PC-3 (cell line): ENCODE measurements at regions not wholly inside any gene's neighbourhood (a gene's known extent, or its start where the extent isn't known, plus 50 kb on each side); places are given as distances from the start of the nearest gene placed in this dataset.

Source experiments
- ATAC-seq: fragments of 200-7000 bp; cut with Tn5 transposase; 2 replicates; pipeline ENCODE4 v1.9.1; 2020; ENCODE audit warnings: mild to moderate bottlenecking, moderate library complexity
- BruUV-seq: library from RNA; stranded (reverse); fragments of 400-500 nt; replicated peaks from 2 replicates; lab custom pipeline; 2021; lab: Mats Ljungman, UMichigan
- CTCF ChIA-PET: fragments of 300-600 bp; sonication (Branson Sonifier 250); formaldehyde crosslinking; loops from one replicate; lab custom pipeline; 2022; ENCODE audit warnings: antibody characterized with exemption; lab: Charles Lee
- POLR2A ChIA-PET: fragments of 300-600 bp; sonication (Branson Sonifier 250); formaldehyde crosslinking; loops from one replicate; lab custom pipeline; 2022; ENCODE audit warnings: antibody characterized with exemption; ENCODE audit not compliant: unreplicated experiment; lab: Charles Lee
- DNase-seq: peaks from one replicate; pipeline ENCODE4 v3.0.0-alpha.2; 2015
- H2AFZ ChIP-seq: fragments of 300-600 bp; sonication (generic); 2 replicates; pipeline ENCODE4 v1.6.0; 2016; ENCODE audit warnings: antibody characterized with exemption, low read length
- H3F3A ChIP-seq: fragments of 300-600 bp; sonication (generic); one replicate; pipeline ENCODE4 v1.6.0; 2017; ENCODE audit warnings: antibody characterized with exemption, low read length, control low read depth, mild to moderate bottlenecking; ENCODE audit not compliant: unreplicated experiment
- H3K27ac ChIP-seq: fragments of 300-600 bp; sonication (generic); 2 replicates; pipeline ENCODE4 v1.5.1; 2016; ENCODE audit warnings: mild to moderate bottlenecking, low read length
- H3K27me3 ChIP-seq: fragments of 300-600 bp; sonication (generic); 2 replicates; pipeline ENCODE4 v1.6.1; 2016; ENCODE audit warnings: low read length, mixed read lengths
- H3K36me3 ChIP-seq: fragments of 300-600 bp; sonication (generic); 2 replicates; pipeline ENCODE4 v1.6.1; 2016; ENCODE audit warnings: low read depth, mixed run types, low read length, mixed read lengths
- H3K4me1 ChIP-seq: fragments of 300-600 bp; sonication (generic); 2 replicates; pipeline ENCODE4 v1.5.1; 2016; ENCODE audit warnings: low read length; ENCODE audit not compliant: insufficient read depth
- H3K4me2 ChIP-seq: fragments of 300-600 bp; sonication (generic); 2 replicates; pipeline ENCODE4 v1.6.0; 2016; ENCODE audit warnings: low read length
- H3K4me3 ChIP-seq: fragments of 300-600 bp; sonication (generic); 2 replicates; pipeline ENCODE4 v1.5.1; 2016; ENCODE audit warnings: mild to moderate bottlenecking, low read length, mixed read lengths
- H3K79me2 ChIP-seq: fragments of 300-600 bp; sonication (generic); 2 replicates; pipeline ENCODE4 v1.6.1; 2017; ENCODE audit warnings: low read length, mixed read lengths
- H3K9ac ChIP-seq: fragments of 300-600 bp; sonication (generic); 2 replicates; pipeline ENCODE4 v1.6.0; 2016; ENCODE audit warnings: mild to moderate bottlenecking, low read length
- H3K9me2 ChIP-seq: fragments of 300-600 bp; sonication (generic); replicated peaks from 2 replicates; pipeline ENCODE4 v1.6.1; 2016; ENCODE audit warnings: mixed run types, low read length, mixed read lengths
- H3K9me3 ChIP-seq: fragments of 300-600 bp; sonication (generic); 2 replicates; pipeline ENCODE4 v1.6.1; 2016; ENCODE audit warnings: low read length, mixed read lengths
- H4K20me1 ChIP-seq: fragments of 300-600 bp; sonication (generic); 2 replicates; pipeline ENCODE4 v1.6.1; 2016; ENCODE audit warnings: low read length, mixed read lengths
- EZH2 ChIP-seq: fragments of 300-600 bp; sonication (generic); IDR thresholded peaks from one replicate; pipeline ENCODE4 v1.6.1; 2017; ENCODE audit warnings: antibody characterized with exemption, mild to moderate bottlenecking, low read length; ENCODE audit not compliant: unreplicated experiment
- EZH2phosphoT487 ChIP-seq: fragments of 300-600 bp; sonication (generic); IDR thresholded peaks from 2 replicates; pipeline ENCODE4 v1.6.1; 2018; ENCODE audit warnings: mild to moderate bottlenecking, antibody characterized with exemption, low read length, borderline replicate concordance
- intact Hi-C: fragments of 100-400 bp; cut with micrococcal nuclease; formaldehyde crosslinking; loops from 2 replicates; pipeline ENCODE4 v1.9.0; 2023
- TF ChIP-seq, protein P1 (sequence below): fragments of 300-600 bp; sonication (generic); conservative IDR thresholded peaks from 2 replicates; pipeline ENCODE4 v1.5.1; 2017; ENCODE audit warnings: antibody characterized with exemption, low read depth, mild to moderate bottlenecking, low read length

DNA sequence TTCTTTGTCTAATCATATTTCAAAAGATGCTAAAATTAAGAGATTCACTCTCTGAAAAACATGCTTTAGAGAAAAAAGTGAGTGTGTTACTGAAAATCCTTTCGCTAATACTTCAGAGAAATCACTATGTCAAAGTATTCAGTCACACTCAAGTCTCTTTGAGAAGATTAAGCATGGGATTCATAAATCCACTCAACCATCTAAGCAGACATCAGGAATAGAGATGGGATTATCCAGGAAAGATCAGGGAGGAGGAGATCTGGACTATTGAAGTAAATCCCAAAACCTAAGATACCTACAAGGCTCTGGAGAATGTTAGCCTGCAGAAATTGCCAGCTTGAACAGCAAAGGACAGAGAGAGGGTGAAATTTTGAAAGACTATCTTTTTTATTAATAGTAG, 317.2 kb upstream of the ACO1 start:
- BruUV-seq = no TSS peak
- Histone ChIP-seq H2AFZ (no peak overlapping the region), H3K9me2 (no peaks in the 10 kb centered on the region), H3K27ac (no peak overlapping the region), H3K4me3 (no peak overlapping the region), H3K4me1 (no peaks in the 10 kb centered on the region), H3K79me2 (no peaks in the 10 kb centered on the region), H3K9ac (no peak overlapping the region), H3K27me3 (no peaks in the 10 kb centered on the region), H3K36me3 (no peaks in the 10 kb centered on the region), H3F3A (no peaks in the 10 kb centered on the region), H3K4me2 (no peak overlapping the region), H3K9me3 (no peaks in the 10 kb centered on the region), H4K20me1 (no peaks in the 10 kb centered on the region)
- ATAC-seq (no peak), DNase-seq (no peak)
- intact Hi-C loops = no loop called here
- CTCF ChIA-PET = no interaction called here
- POLR2A ChIA-PET = no interaction called here
- TF ChIP-seq EZH2 (no peak), EZH2phosphoT487 (no peak)
- TF ChIP-seq, protein P1, sequence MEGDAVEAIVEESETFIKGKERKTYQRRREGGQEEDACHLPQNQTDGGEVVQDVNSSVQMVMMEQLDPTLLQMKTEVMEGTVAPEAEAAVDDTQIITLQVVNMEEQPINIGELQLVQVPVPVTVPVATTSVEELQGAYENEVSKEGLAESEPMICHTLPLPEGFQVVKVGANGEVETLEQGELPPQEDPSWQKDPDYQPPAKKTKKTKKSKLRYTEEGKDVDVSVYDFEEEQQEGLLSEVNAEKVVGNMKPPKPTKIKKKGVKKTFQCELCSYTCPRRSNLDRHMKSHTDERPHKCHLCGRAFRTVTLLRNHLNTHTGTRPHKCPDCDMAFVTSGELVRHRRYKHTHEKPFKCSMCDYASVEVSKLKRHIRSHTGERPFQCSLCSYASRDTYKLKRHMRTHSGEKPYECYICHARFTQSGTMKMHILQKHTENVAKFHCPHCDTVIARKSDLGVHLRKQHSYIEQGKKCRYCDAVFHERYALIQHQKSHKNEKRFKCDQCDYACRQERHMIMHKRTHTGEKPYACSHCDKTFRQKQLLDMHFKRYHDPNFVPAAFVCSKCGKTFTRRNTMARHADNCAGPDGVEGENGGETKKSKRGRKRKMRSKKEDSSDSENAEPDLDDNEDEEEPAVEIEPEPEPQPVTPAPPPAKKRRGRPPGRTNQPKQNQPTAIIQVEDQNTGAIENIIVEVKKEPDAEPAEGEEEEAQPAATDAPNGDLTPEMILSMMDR = no peak

DNA sequence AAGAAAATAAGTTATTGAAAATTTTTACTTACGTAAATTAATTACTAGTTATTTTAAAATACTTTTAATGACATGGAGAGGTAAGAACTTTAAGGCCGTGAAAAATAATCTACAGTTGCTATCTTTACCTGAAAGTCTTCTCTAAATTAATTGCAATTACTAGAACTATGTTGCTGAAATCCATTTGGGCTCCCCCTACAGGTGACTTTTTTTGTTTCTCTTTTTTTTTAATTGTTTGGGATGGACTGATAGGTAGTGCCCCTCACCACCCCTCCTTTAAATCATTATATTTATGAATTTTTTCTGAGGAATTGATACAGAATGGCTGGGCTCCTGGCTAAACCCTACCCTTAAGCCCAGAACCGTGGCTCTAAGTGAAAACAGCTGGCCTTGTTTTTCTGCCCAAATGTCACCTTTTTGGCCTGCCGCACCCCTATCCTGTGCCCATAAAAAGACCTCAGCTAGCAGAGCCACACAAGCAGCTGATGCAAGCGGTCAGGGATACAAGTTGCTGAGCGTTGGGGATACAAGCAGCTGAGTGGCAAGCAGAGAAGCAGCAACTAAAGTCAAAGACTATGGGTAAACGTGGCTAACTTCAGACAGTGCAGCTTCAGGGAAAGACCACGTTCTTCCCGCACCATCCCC, 315.2 kb upstream of the ACO1 start:
- intact Hi-C loops = no loop called here
- no peaks in the 10 kb centered on the region for H3K79me2 ChIP-seq
- no peaks in the 10 kb centered on the region for H3K27me3 ChIP-seq
- H2AFZ ChIP-seq = no peak overlapping the region
- H3K9me2 ChIP-seq = no peaks in the 10 kb centered on the region
- H3F3A ChIP-seq = no peaks in the 10 kb centered on the region
- H4K20me1 ChIP-seq = no peaks in the 10 kb centered on the region
- H3K4me3 ChIP-seq = no peak overlapping the region
- ChIA-PET POLR2A (no interaction called here), CTCF (no interaction called here)
- H3K4me2 ChIP-seq = no peak overlapping the region
- H3K27ac ChIP-seq = no peak overlapping the region
- H3K4me1 ChIP-seq = no peaks in the 10 kb centered on the region
- ATAC-seq = no peak
- no peak overlapping the region for H3K9ac ChIP-seq
- BruUV-seq = no TSS peak
- no peaks in the 10 kb centered on the region for H3K9me3 ChIP-seq
- DNase-seq = peak; percentile 17
- TF ChIP-seq, protein P1 = peak; percentile 48; the same call in 1 of the 2 replicates
- TF ChIP-seq EZH2 (no peak), EZH2phosphoT487 (no peak)
- H3K36me3 ChIP-seq = no peaks in the 10 kb centered on the region

DNA sequence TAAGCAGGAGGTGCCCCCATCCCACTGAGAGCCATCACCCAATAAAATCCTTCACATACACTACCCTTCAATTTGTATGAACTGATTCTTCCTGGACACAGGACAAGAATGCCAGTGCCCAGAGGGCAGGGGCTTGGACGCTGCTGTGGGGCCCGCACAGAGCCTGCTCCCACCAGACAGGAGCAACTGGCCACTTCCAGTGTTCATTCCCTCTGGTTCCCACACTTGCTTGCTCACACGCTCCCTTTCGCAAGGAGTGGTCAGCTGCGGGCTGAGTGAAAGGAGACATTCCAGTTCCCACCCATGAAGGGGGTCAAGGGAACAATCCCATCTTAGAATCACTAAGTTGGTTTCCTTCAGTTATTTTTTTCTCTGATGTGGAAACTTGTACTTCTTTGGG, 314.5 kb upstream of the ACO1 start:
- H2AFZ ChIP-seq = no peak overlapping the region
- H3K27ac ChIP-seq = no peak overlapping the region
- H3K4me3 ChIP-seq = no peak overlapping the region
- no peaks in the 10 kb centered on the region for H3K4me1 ChIP-seq
- ATAC-seq (no peak), DNase-seq (no peak)
- intact Hi-C loops = no loop called here
- no peaks in the 10 kb centered on the region for H3K9me3 ChIP-seq
- no peak overlapping the region for H3K4me2 ChIP-seq
- POLR2A ChIA-PET = no interaction called here
- H3K9me2 ChIP-seq = no peaks in the 10 kb centered on the region
- BruUV-seq = no TSS peak
- CTCF ChIA-PET = no interaction called here
- TF ChIP-seq EZH2phosphoT487 = no peak
- TF ChIP-seq, protein P1 = no peak
- no peak for TF ChIP-seq EZH2
- H3K27me3 ChIP-seq = no peaks in the 10 kb centered on the region
- H3K36me3 ChIP-seq = no peaks in the 10 kb centered on the region
- no peak overlapping the region for H3K9ac ChIP-seq
- no peaks in the 10 kb centered on the region for H3F3A ChIP-seq
- H3K79me2 ChIP-seq = no peaks in the 10 kb centered on the region
- no peaks in the 10 kb centered on the region for H4K20me1 ChIP-seq
